ENCODE measurements at regions not wholly inside any gene's neighbourhood (a gene's known extent, or its start where the extent isn't known, plus 50 kb on each side); places are given as distances from the start of the nearest gene placed in this dataset.

DNA sequence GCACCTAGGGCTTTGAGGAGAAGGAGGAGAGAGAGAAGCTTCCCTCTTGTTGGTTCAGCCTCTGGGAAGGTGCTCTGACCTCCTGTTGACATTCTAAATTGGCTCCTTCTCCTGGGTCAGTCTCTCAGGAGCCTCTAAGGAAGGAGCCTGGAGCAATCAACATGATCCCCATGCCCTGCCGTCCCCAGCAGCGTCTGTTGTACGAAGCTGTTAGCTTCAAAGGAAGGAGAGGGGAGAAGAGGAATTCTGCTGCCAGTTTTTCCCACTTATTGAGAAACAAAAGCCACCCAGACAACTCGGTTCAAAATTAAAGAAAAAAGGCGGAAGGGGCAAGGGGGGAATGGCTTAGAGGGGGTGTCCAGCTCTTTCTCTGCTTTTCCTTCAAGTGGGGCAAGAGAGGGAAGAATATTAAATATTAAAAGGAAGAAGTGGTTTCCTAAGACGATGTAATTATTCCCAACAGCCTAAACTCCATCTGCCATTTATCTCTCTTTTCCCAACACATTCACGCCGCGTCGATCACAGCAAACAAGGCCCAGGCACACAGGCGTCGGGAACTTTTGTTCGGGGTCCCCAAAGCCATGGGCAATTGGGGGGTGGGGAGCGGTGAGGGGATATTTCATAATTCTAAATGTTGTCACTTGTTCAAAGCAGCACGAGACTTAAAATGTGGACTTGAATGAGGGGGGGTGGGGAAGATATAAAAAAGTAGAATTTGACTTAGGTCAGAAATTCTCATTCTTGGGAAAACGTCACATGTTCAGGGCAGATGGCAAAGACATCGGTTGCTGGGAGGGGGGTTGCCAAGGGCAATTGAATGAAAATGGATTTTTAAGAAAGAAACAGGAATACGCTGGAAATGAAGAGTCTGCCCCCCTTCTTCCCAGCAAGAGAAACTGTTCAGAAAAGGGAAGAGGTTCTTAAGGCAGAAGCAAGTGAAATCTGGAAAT lies 116.8 kb upstream of the CACNA1A start:
- no peak for TF ChIP-seq POLR2A (IDR thresholded peaks at IDR 0.05)
- TF ChIP-seq, protein P1, sequence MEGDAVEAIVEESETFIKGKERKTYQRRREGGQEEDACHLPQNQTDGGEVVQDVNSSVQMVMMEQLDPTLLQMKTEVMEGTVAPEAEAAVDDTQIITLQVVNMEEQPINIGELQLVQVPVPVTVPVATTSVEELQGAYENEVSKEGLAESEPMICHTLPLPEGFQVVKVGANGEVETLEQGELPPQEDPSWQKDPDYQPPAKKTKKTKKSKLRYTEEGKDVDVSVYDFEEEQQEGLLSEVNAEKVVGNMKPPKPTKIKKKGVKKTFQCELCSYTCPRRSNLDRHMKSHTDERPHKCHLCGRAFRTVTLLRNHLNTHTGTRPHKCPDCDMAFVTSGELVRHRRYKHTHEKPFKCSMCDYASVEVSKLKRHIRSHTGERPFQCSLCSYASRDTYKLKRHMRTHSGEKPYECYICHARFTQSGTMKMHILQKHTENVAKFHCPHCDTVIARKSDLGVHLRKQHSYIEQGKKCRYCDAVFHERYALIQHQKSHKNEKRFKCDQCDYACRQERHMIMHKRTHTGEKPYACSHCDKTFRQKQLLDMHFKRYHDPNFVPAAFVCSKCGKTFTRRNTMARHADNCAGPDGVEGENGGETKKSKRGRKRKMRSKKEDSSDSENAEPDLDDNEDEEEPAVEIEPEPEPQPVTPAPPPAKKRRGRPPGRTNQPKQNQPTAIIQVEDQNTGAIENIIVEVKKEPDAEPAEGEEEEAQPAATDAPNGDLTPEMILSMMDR (IDR thresholded peaks at IDR 0.05) = no peak
